A673 (cell line): ENCODE measurements at regions not wholly inside any gene's neighbourhood (a gene's known extent, or its start where the extent isn't known, plus 50 kb on each side); places are given as distances from the start of the nearest gene placed in this dataset.

Experiments used
- EZH2 ChIP-seq: fragments of 200-600 bp; sonication (generic); IDR thresholded peaks from 2 replicates; pipeline ENCODE4 v1.6.1; 2017; ENCODE audit warnings: borderline replicate concordance, low read depth, mild to moderate bottlenecking, mixed read lengths, antibody characterized with exemption, low read length; ENCODE audit not compliant: poor library complexity, severe bottlenecking
- TF ChIP-seq, protein P1 (sequence below): fragments of 300-800, 200-600 bp; sonication (generic); conservative IDR thresholded peaks from 2 replicates; pipeline ENCODE4 v1.5.1; 2017; ENCODE audit warnings: low read depth, mild to moderate bottlenecking, antibody characterized with exemption, low read length, moderate library complexity, mixed read lengths

DNA sequence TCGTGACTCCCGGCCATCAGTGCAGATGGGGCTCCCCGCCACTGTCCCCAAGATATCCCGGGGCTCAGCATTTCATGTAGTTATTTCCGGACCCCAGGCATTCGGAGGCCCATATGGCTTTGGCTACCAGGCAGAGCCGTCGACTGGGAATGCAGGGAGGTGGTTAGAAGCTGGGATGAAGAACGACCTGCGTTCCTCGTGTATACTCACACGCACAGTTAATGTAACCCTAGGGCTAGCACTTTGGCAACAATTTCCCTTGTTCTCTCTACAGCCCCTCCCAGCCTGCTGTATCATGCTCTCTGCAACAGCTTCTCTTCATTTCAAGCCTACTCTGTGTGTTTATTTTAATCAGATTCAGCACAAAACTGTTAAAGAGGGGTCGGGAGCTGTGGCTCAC is 240.4 kb downstream of the MYLK4 start:
- TF ChIP-seq, protein P1, sequence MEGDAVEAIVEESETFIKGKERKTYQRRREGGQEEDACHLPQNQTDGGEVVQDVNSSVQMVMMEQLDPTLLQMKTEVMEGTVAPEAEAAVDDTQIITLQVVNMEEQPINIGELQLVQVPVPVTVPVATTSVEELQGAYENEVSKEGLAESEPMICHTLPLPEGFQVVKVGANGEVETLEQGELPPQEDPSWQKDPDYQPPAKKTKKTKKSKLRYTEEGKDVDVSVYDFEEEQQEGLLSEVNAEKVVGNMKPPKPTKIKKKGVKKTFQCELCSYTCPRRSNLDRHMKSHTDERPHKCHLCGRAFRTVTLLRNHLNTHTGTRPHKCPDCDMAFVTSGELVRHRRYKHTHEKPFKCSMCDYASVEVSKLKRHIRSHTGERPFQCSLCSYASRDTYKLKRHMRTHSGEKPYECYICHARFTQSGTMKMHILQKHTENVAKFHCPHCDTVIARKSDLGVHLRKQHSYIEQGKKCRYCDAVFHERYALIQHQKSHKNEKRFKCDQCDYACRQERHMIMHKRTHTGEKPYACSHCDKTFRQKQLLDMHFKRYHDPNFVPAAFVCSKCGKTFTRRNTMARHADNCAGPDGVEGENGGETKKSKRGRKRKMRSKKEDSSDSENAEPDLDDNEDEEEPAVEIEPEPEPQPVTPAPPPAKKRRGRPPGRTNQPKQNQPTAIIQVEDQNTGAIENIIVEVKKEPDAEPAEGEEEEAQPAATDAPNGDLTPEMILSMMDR, result no peak
- no peak for TF ChIP-seq EZH2
